ENCODE measurements at regions not wholly inside any gene's neighbourhood (a gene's known extent, or its start where the extent isn't known, plus 50 kb on each side); places are given as distances from the start of the nearest gene placed in this dataset.

GRCh38 chr7:123308254-123308951, 108.6 kb upstream of the SLC13A1 start:
- H3K27ac ChIP-seq, result no peak overlapping the region
- TF ChIP-seq POLR2AphosphoS5 (IDR thresholded peaks at IDR 0.05) (no peak), POLR2A (IDR thresholded peaks at IDR 0.05) (no peak)
- 82 to 90% (median 86%) methylated on average over 2 of the region's 2 CpGs for WGBS, 5 donors
- intact Hi-C loops (cut with DNase I; ENCODE audit: low total_unique reads), result no loop called here
- H3K9me3 ChIP-seq, result no peaks in the 10 kb centered on the region
- no peaks in the 10 kb centered on the region for H3K27me3 ChIP-seq
- no peaks in the 10 kb centered on the region for H3K36me3 ChIP-seq
- H3K4me1 ChIP-seq, result no peaks in the 10 kb centered on the region
- no peak for DNase-seq
- no peak overlapping the region for H3K4me3 ChIP-seq

DNA sequence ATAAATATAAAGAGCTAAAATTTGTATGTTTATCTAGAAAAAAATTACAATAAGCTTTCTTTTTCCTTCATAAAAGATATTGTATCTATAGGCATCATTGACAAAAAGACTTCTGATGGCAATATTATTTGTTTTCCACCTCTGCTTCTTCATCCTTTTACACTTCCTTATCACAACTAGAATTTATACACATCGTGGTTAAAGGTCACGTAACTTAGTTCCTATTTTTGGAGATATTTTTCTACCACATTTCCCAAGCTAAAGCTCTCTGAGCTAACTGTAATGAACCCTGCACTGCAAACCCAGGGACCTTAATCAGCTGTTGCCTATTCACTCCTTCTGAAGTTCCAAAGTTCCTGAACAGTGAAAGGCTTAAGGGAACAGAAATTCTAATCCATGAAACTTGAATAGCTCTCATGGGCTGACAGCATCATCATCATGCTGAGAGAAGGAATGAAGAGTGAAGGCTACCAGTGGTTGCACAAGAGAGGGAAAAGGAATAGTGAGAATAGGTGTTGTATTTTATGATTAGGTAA, 106.1 kb upstream of the SLC13A1 start:
- no peaks in the 10 kb centered on the region for H3K27me3 ChIP-seq
- WGBS, 5 donors, result 56 to 72% (median 67%) methylated on average over 2 of the region's 2 CpGs
- TF ChIP-seq EP300 (IDR thresholded peaks at IDR 0.05) (no peak), POLR2A (IDR thresholded peaks at IDR 0.05) (no peak), POLR2AphosphoS5 (IDR thresholded peaks at IDR 0.05) (no peak)
- TF ChIP-seq, protein P1, sequence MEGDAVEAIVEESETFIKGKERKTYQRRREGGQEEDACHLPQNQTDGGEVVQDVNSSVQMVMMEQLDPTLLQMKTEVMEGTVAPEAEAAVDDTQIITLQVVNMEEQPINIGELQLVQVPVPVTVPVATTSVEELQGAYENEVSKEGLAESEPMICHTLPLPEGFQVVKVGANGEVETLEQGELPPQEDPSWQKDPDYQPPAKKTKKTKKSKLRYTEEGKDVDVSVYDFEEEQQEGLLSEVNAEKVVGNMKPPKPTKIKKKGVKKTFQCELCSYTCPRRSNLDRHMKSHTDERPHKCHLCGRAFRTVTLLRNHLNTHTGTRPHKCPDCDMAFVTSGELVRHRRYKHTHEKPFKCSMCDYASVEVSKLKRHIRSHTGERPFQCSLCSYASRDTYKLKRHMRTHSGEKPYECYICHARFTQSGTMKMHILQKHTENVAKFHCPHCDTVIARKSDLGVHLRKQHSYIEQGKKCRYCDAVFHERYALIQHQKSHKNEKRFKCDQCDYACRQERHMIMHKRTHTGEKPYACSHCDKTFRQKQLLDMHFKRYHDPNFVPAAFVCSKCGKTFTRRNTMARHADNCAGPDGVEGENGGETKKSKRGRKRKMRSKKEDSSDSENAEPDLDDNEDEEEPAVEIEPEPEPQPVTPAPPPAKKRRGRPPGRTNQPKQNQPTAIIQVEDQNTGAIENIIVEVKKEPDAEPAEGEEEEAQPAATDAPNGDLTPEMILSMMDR (IDR thresholded peaks at IDR 0.05), result no peak
- DNase-seq, result no peak
- no peak overlapping the region for H3K27ac ChIP-seq
- intact Hi-C loops (cut with DNase I; ENCODE audit: low total_unique reads), result no loop called here
- no peaks in the 10 kb centered on the region for H3K4me1 ChIP-seq
- no peaks in the 10 kb centered on the region for H3K36me3 ChIP-seq
- H3K9me3 ChIP-seq, result no peaks in the 10 kb centered on the region
- H3K4me3 ChIP-seq, result no peak overlapping the region

DNA sequence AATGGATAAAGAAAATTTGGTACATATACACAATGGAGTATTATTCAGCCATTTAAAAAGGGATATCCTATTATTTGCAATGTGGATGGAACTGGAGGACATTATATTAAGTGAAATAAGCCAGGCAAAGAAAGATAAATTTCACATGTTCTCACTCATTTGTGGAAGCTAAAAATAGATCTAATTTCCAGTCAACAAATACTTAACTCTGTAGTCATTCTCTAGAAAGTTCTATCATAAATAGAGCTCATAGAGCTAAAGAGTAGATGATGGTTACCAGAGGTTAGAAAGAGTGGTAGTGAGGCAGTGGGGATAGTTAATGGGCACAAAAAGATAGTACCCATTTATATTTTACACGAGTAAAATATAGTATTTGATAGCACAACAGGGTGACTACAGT, 104.2 kb upstream of the SLC13A1 start:
- no peak overlapping the region for H3K27ac ChIP-seq
- WGBS, 5 donors, result 61 to 76% (median 67%) methylated on average over 1 of the region's 1 CpG
- H3K4me3 ChIP-seq, result no peak overlapping the region
- no peak for DNase-seq
- intact Hi-C loops (cut with DNase I; ENCODE audit: low total_unique reads), result no loop called here
- H3K4me1 ChIP-seq, result no peaks in the 10 kb centered on the region
- H3K9me3 ChIP-seq, result no peaks in the 10 kb centered on the region
- no peaks in the 10 kb centered on the region for H3K27me3 ChIP-seq
- no peaks in the 10 kb centered on the region for H3K36me3 ChIP-seq
- TF ChIP-seq EP300 (IDR thresholded peaks at IDR 0.05), result no peak
- TF ChIP-seq POLR2AphosphoS5 (IDR thresholded peaks at IDR 0.05), result no peak
- TF ChIP-seq, protein P1 (IDR thresholded peaks at IDR 0.05), result no peak
- TF ChIP-seq POLR2A (IDR thresholded peaks at IDR 0.05), result no peak

DNA sequence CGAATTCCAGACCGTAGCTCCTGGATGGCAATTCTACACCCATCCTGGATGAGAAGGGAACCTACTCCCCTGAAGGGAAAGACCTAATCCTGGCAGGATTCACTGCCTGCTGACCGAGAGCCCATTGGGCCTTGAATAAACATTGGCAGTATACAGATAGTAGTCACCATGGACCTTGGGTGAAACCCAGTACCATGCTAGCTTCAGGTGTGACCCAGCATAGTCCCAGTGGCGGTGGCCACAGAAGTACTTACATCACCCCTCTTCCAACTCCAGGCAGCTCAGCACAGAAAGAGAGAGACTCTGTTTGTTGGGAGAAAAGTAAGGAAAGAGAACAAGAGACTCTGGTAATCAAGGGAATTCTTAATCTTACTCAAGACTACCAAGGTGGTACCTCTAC, 97.2 kb upstream of the SLC13A1 start:
- no peak overlapping the region for H3K27ac ChIP-seq
- H3K27me3 ChIP-seq, result no peaks in the 10 kb centered on the region
- no peaks in the 10 kb centered on the region for H3K36me3 ChIP-seq
- WGBS, 5 donors, result 87 to 93% (median 89%) methylated on average over 4 of the region's 4 CpGs
- no peak overlapping the region for H3K4me3 ChIP-seq
- intact Hi-C loops (cut with DNase I; ENCODE audit: low total_unique reads), result no loop called here
- DNase-seq, result no peak
- H3K9me3 ChIP-seq, result no peaks in the 10 kb centered on the region
- TF ChIP-seq POLR2A (IDR thresholded peaks at IDR 0.05), result no peak
- TF ChIP-seq POLR2AphosphoS5 (IDR thresholded peaks at IDR 0.05), result no peak
- no peak for TF ChIP-seq EP300 (IDR thresholded peaks at IDR 0.05)
- H3K4me1 ChIP-seq, result no peaks in the 10 kb centered on the region

- TF ChIP-seq POLR2AphosphoS5 (IDR thresholded peaks at IDR 0.05) (no peak), EP300 (IDR thresholded peaks at IDR 0.05) (no peak), POLR2A (IDR thresholded peaks at IDR 0.05) (no peak)
- TF ChIP-seq, protein P1 (IDR thresholded peaks at IDR 0.05), result no peak
- H3K9me3 ChIP-seq, result no peaks in the 10 kb centered on the region
- whole genome bisulfite sequencing, 5 donors, result 46 to 73% (median 59%) methylated on average over 2 of the region's 2 CpGs
These were observed 93.9 kb upstream of the SLC13A1 start for GRCh38 chr7:123293710-123294109.

More at GRCh38 chr7:123293710-123294109, 93.9 kb upstream of the SLC13A1 start:
- no peaks in the 10 kb centered on the region for H3K4me1 ChIP-seq
- intact Hi-C loops (cut with DNase I; ENCODE audit: low total_unique reads), result no loop called here
- no peak overlapping the region for H3K4me3 ChIP-seq
- no peak overlapping the region for H3K27ac ChIP-seq
- no peaks in the 10 kb centered on the region for H3K36me3 ChIP-seq
- no peak for DNase-seq
- no peaks in the 10 kb centered on the region for H3K27me3 ChIP-seq
